Astrocyte (in vitro differentiated cells and primary cell): ENCODE measurements at regions not wholly inside any gene's neighbourhood (a gene's known extent, or its start where the extent isn't known, plus 50 kb on each side); places are given as distances from the start of the nearest gene placed in this dataset.

Source experiments
- CTCF ChIP-seq: IDR thresholded peaks from 2 replicates; pipeline ENCODE4 v1.5.1; 2011; ENCODE audit warnings: low read depth, mild to moderate bottlenecking, inconsistent platforms, low read length, moderate library complexity; ENCODE audit not compliant: insufficient read depth
- EZH2 ChIP-seq: IDR thresholded peaks from 2 replicates; pipeline ENCODE4 v1.6.1; 2012; ENCODE audit warnings: mild to moderate bottlenecking, low read length, inconsistent platforms; ENCODE audit not compliant: insufficient read depth

- no peak for TF ChIP-seq CTCF
- TF ChIP-seq EZH2, result no peak
These were observed 112.8 kb upstream of the CAB39 start for GRCh38 chr2:230599853-230600252.
